Left lung (tissue), 4 donors: ENCODE measurements at regions not wholly inside any gene's neighbourhood (a gene's known extent, or its start where the extent isn't known, plus 50 kb on each side); places are given as distances from the start of the nearest gene placed in this dataset.

Experiments
- ATAC-seq: fragments of 200-7000 bp; cut with Tn5 transposase; one replicate; pipeline ENCODE4 v1.9.1; 2020; ENCODE audit warnings: moderate library complexity
- DNase-seq, 4 donors: peaks; one replicate each; pipeline ENCODE4 v3.0.0-alpha.2; 2013 to 2020
- H3K27ac ChIP-seq, 2 donors: fragments of 200-600 bp; sonication (generic) in 1 of 2; one replicate each; pipeline versions ENCODE4 v1.5.0 to v1.8.0; 2020 to 2021
- H3K27me3 ChIP-seq, 2 donors: fragments of 200-600 bp; sonication (generic) in 1 of 2; one replicate each; pipeline versions ENCODE4 v1.5.0 to v1.8.0; 2020 to 2021
- H3K36me3 ChIP-seq, 2 donors: fragments of 200-600 bp; sonication (generic) in 1 of 2; one replicate each; pipeline versions ENCODE4 v1.5.0 to v1.8.0; 2020 to 2021
- H3K4me1 ChIP-seq, 2 donors: fragments of 200-600 bp; one replicate each; pipeline ENCODE4 v1.8.0; 2021
- H3K4me3 ChIP-seq, 2 donors: fragments of 200-600 bp; sonication (generic) in 1 of 2; one replicate each; pipeline versions ENCODE4 v1.5.0 to v1.8.0; 2020 to 2021; ENCODE audit warnings: mild to moderate bottlenecking in 1 of 2
- H3K9me3 ChIP-seq, 2 donors: fragments of 200-600 bp; sonication (generic) in 1 of 2; one replicate each; pipeline versions ENCODE4 v1.5.0 to v1.8.0; 2020 to 2021
- CTCF ChIP-seq, 2 donors: fragments of 200-600 bp; sonication (generic) in 1 of 2; IDR thresholded peaks; one replicate each; pipeline versions ENCODE4 v1.5.0 to v1.8.0; 2021; ENCODE audit warnings: antibody characterized with exemption in 2 of 2
- intact Hi-C, 2 donors: fragments of 100-400 bp; cut with DNase I; formaldehyde crosslinking; loops; one replicate each; pipeline versions ENCODE4 v1.11.2 to v1.14.2; 2022
- donor health status: DM: no; HTN: yes; CAD: no.
- donor health status: DM: no; HTN: no; CAD: no.

GRCh38 chr5:89097103-89097502 is 214.1 kb upstream of the MEF2C start:
- intact Hi-C loops = no loop called here
- Histone ChIP-seq H3K27me3 (no peaks in the 10 kb centered on the region), H3K36me3 (no peaks in the 10 kb centered on the region), H3K27ac (no peak overlapping the region), H3K4me3 (no peak overlapping the region), H3K9me3 (no peaks in the 10 kb centered on the region), H3K4me1 (no peaks in the 10 kb centered on the region)
- no peak for ATAC-seq
- TF ChIP-seq CTCF (IDR thresholded peaks at IDR 0.05) = no peak
- DNase-seq = no peak

GRCh38 chr5:89095341-89095740 is 212.4 kb upstream of the MEF2C start:
- Histone ChIP-seq H3K27me3 (no peaks in the 10 kb centered on the region), H3K36me3 (no peaks in the 10 kb centered on the region), H3K27ac (no peak overlapping the region), H3K4me3 (no peak overlapping the region), H3K9me3 (no peaks in the 10 kb centered on the region), H3K4me1 (no peaks in the 10 kb centered on the region)
- DNase-seq = no peak
- no peak for ATAC-seq
- TF ChIP-seq CTCF (IDR thresholded peaks at IDR 0.05) = no peak
- intact Hi-C loops = no loop called here

GRCh38 chr5:89090037-89090436 is 207.1 kb upstream of the MEF2C start:
- intact Hi-C loops = no loop called here
- no peaks in the 10 kb centered on the region for H3K27me3 ChIP-seq
- ATAC-seq (no peak), DNase-seq (no peak)
- H3K9me3 ChIP-seq = no peaks in the 10 kb centered on the region
- H3K36me3 ChIP-seq = no peaks in the 10 kb centered on the region
- no peak overlapping the region for H3K4me3 ChIP-seq
- H3K27ac ChIP-seq = no peak overlapping the region
- TF ChIP-seq CTCF (IDR thresholded peaks at IDR 0.05) = no peak
- H3K4me1 ChIP-seq = no peaks in the 10 kb centered on the region

GRCh38 chr5:89087551-89088318 is 204.8 kb upstream of the MEF2C start:
- H3K36me3 ChIP-seq = no peaks in the 10 kb centered on the region
- no peaks in the 10 kb centered on the region for H3K27me3 ChIP-seq
- no peaks in the 10 kb centered on the region for H3K4me1 ChIP-seq
- H3K9me3 ChIP-seq = no peaks in the 10 kb centered on the region
- intact Hi-C loops = no loop called here
- no peak for TF ChIP-seq CTCF (IDR thresholded peaks at IDR 0.05)
- no peak overlapping the region for H3K27ac ChIP-seq
- no peak for ATAC-seq
- no peak for DNase-seq
- H3K4me3 ChIP-seq = no peak overlapping the region

- H3K27me3 ChIP-seq = no peaks in the 10 kb centered on the region
- TF ChIP-seq CTCF (IDR thresholded peaks at IDR 0.05) = no peak
- no peaks in the 10 kb centered on the region for H3K9me3 ChIP-seq
- H3K4me3 ChIP-seq = no peak overlapping the region
- ATAC-seq = no peak
- H3K36me3 ChIP-seq = no peaks in the 10 kb centered on the region
- intact Hi-C loops = no loop called here
- no peak overlapping the region for H3K27ac ChIP-seq
- no peaks in the 10 kb centered on the region for H3K4me1 ChIP-seq
- DNase-seq = peak in 1 of 4 donors; percentile 3
Observed at GRCh38 chr5:89087128-89087527, 204.1 kb upstream of the MEF2C start.
